DND-41 (cell line): ENCODE measurements at regions not wholly inside any gene's neighbourhood (a gene's known extent, or its start where the extent isn't known, plus 50 kb on each side); places are given as distances from the start of the nearest gene placed in this dataset.

ENCODE experiments used
- ATAC-seq: fragments of 200-7000 bp; cut with Tn5 transposase; 3 replicates; pipeline ENCODE4 v1.9.1; 2021; ENCODE audit warnings: low read depth; ENCODE audit not compliant: insufficient read depth
- DNase-seq: peaks from one replicate; pipeline ENCODE4 v3.0.0-alpha.2; 2020
- H2AFZ ChIP-seq: 2 replicates; pipeline ENCODE4 v1.6.0; 2012; ENCODE audit warnings: low read depth, low read length
- H3K27ac ChIP-seq: 2 replicates; pipeline ENCODE4 v1.5.1; 2012; ENCODE audit warnings: low read length, inconsistent platforms
- H3K27me3 ChIP-seq: fragments of 200-600 bp; sonication (generic); 2 replicates; pipeline ENCODE4 v1.6.0; 2012; ENCODE audit warnings: low read length, mild to moderate bottlenecking, inconsistent platforms; ENCODE audit not compliant: insufficient read depth, poor library complexity
- H3K36me3 ChIP-seq: 2 replicates; pipeline ENCODE4 v1.5.1; 2012; ENCODE audit warnings: low read length, inconsistent platforms; ENCODE audit not compliant: insufficient read depth
- H3K4me1 ChIP-seq: 2 replicates; pipeline ENCODE4 v1.5.1; 2012; ENCODE audit warnings: mild to moderate bottlenecking, low read length; ENCODE audit not compliant: insufficient read depth
- H3K4me2 ChIP-seq: 2 replicates; pipeline ENCODE4 v1.6.0; 2012; ENCODE audit warnings: mild to moderate bottlenecking, moderate library complexity, low read length, inconsistent platforms; ENCODE audit not compliant: insufficient read depth
- H3K4me3 ChIP-seq, 2 experiments: fragments of 200-600 bp in 1 of 2; shearing (Covaris generic) in 1 of 2; 2 replicates each; pipeline ENCODE4 v1.5.1; 2012 to 2016; ENCODE audit warnings: inconsistent platforms in 2 of 2, low read length in 2 of 2, mild to moderate bottlenecking in 2 of 2, low read depth in 1 of 2, moderate library complexity in 1 of 2
- H3K79me2 ChIP-seq: 2 replicates; pipeline ENCODE4 v1.6.0; 2012; ENCODE audit warnings: low read length, inconsistent platforms; ENCODE audit not compliant: insufficient read depth
- H3K9ac ChIP-seq: 2 replicates; pipeline ENCODE4 v1.6.0; 2012; ENCODE audit warnings: low read depth, mild to moderate bottlenecking, inconsistent platforms, low read length, moderate library complexity
- H3K9me3 ChIP-seq: 2 replicates; pipeline ENCODE4 v1.5.1; 2012; ENCODE audit warnings: low read length, moderate library complexity, mild to moderate bottlenecking, inconsistent platforms; ENCODE audit not compliant: insufficient read depth, severe bottlenecking
- H4K20me1 ChIP-seq: 2 replicates; pipeline ENCODE4 v1.6.0; 2012; ENCODE audit warnings: low read length; ENCODE audit not compliant: insufficient read depth
- CTCF ChIP-seq: IDR thresholded peaks from 2 replicates; pipeline ENCODE4 v1.5.1; 2012; ENCODE audit warnings: borderline replicate concordance, low read length, moderate library complexity, mild to moderate bottlenecking; ENCODE audit not compliant: poor library complexity, severe bottlenecking; ENCODE audit errors: extremely low read depth
- EZH2 ChIP-seq: IDR thresholded peaks from 3 replicates; pipeline ENCODE4 v1.6.1; 2012; ENCODE audit warnings: borderline replicate concordance, low read depth, mild to moderate bottlenecking, moderate library complexity, low read length, inconsistent platforms; ENCODE audit not compliant: severe bottlenecking

- TF ChIP-seq EZH2: no peak
- no peak for TF ChIP-seq CTCF
- Histone ChIP-seq H4K20me1 (no peaks in the 10 kb centered on the region), H3K4me2 (no peak overlapping the region)
Measured at GRCh38 chr12:65662590-65662989, 161.7 kb upstream of the HMGA2 start.

GRCh38 chr12:65663097-65663496 is 161.2 kb upstream of the HMGA2 start:
- Histone ChIP-seq H4K20me1 (no peaks in the 10 kb centered on the region), H3K27me3 (no peaks in the 10 kb centered on the region), H3K79me2 (no peaks in the 10 kb centered on the region), H3K36me3 (no peaks in the 10 kb centered on the region), H2AFZ (no peak overlapping the region), H3K27ac (no peak overlapping the region), H3K9ac (no peak overlapping the region), H3K4me3 (no peak overlapping the region), H3K4me1 (no peaks in the 10 kb centered on the region), H3K4me2 (no peak overlapping the region), H3K9me3 (no peaks in the 10 kb centered on the region)
- ATAC-seq (no peak), DNase-seq (no peak)
- TF ChIP-seq EZH2 (no peak), CTCF (no peak)

More at GRCh38 chr12:65662590-65662989, 161.7 kb upstream of the HMGA2 start:
- Histone ChIP-seq H3K9me3 (no peaks in the 10 kb centered on the region), H2AFZ (no peak overlapping the region), H3K4me3 (no peak overlapping the region), H3K79me2 (no peaks in the 10 kb centered on the region), H3K4me1 (no peaks in the 10 kb centered on the region), H3K36me3 (no peaks in the 10 kb centered on the region), H3K27ac (no peak overlapping the region), H3K27me3 (no peaks in the 10 kb centered on the region), H3K9ac (no peak overlapping the region)
- ATAC-seq (no peak), DNase-seq (no peak)

- Histone ChIP-seq H3K36me3 (no peaks in the 10 kb centered on the region), H3K9me3 (no peaks in the 10 kb centered on the region), H2AFZ (no peak overlapping the region), H3K79me2 (no peaks in the 10 kb centered on the region), H3K27me3 (no peaks in the 10 kb centered on the region), H3K4me1 (no peaks in the 10 kb centered on the region), H3K4me3 (no peak overlapping the region), H3K27ac (no peak overlapping the region), H3K9ac (no peak overlapping the region), H4K20me1 (no peaks in the 10 kb centered on the region), H3K4me2 (no peak overlapping the region)
- TF ChIP-seq CTCF (no peak), EZH2 (no peak)
- no peak for DNase-seq
- no peak for ATAC-seq
Measured at GRCh38 chr12:65663648-65664047, 160.6 kb upstream of the HMGA2 start.

GRCh38 chr12:65664715-65665250 is 159.5 kb upstream of the HMGA2 start:
- H3K4me1 ChIP-seq: no peaks in the 10 kb centered on the region
- H3K36me3 ChIP-seq: no peaks in the 10 kb centered on the region
- no peak overlapping the region for H3K4me2 ChIP-seq
- H3K9me3 ChIP-seq: no peaks in the 10 kb centered on the region
- ATAC-seq: no peak
- H2AFZ ChIP-seq: no peak overlapping the region
- H3K79me2 ChIP-seq: no peaks in the 10 kb centered on the region
- no peak overlapping the region for H3K4me3 ChIP-seq
- no peak overlapping the region for H3K27ac ChIP-seq
- TF ChIP-seq EZH2 (no peak), CTCF (no peak)
- H3K27me3 ChIP-seq: no peaks in the 10 kb centered on the region
- H4K20me1 ChIP-seq: no peaks in the 10 kb centered on the region
- no peak for DNase-seq
- H3K9ac ChIP-seq: no peak overlapping the region
